Uterus (tissue), 2 donors: ENCODE measurements at regions not wholly inside any gene's neighbourhood (a gene's known extent, or its start where the extent isn't known, plus 50 kb on each side); places are given as distances from the start of the nearest gene placed in this dataset.

Source experiments
- CTCF ChIP-seq, 4 experiments: fragments of 200-600 bp in 2 of 4; fragments of 450-650 bp in 2 of 4; sonication (generic) in 2 of 4; IDR thresholded peaks; one replicate each; pipeline ENCODE4 v1.5.1; 2016 to 2019; ENCODE audit warnings: antibody characterized with exemption in 4 of 4, mild to moderate bottlenecking in 2 of 4, moderate library complexity in 1 of 4
- POLR2A ChIP-seq, 2 donors: fragments of 450-650 bp; IDR thresholded peaks; one replicate each; pipeline ENCODE4 v1.6.1; 2016; ENCODE audit warnings: antibody characterized with exemption in 2 of 2, mild to moderate bottlenecking in 1 of 2, moderate library complexity in 1 of 2

DNA sequence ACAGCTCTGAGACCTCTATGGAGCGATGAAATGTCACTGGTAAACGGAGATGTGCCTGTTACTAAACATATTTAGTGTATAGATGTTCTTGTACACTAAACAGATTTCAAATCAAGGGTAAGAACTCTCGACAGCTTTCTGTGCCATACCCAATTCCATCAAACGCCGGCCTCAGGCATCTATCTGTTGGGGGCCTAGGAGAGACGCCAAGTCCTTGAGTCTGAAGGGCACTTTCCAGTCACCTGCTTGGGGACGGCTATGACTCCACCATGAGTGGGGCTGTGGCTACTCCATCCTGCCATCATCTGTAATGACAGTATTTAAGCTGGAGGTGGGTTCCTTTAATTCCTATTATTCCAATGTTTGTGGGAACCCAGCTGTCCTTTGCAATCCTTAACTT, 87.8 kb downstream of the SHANK2 start:
- no peak for TF ChIP-seq CTCF (IDR thresholded peaks at IDR 0.05)
- no peak for TF ChIP-seq POLR2A (IDR thresholded peaks at IDR 0.05)
